HK-2 (cell line): ENCODE measurements at regions not wholly inside any gene's neighbourhood (a gene's known extent, or its start where the extent isn't known, plus 50 kb on each side); places are given as distances from the start of the nearest gene placed in this dataset.

ENCODE experiments used
- DNase-seq: peaks from one replicate; pipeline ENCODE4 v3.0.0-alpha.2; 2018; ENCODE audit not compliant: unreplicated experiment

- DNase-seq, result no peak
These were observed 147.5 kb upstream of the RBFOX1 start for GRCh38 chr16:7185165-7185564.

GRCh38 chr16:7183768-7184167 lies 148.9 kb upstream of the RBFOX1 start:
- no peak for DNase-seq

GRCh38 chr16:7182510-7183109 lies 150.0 kb upstream of the RBFOX1 start:
- DNase-seq, result no peak

- no peak for DNase-seq
These were observed 154.8 kb upstream of the RBFOX1 start for GRCh38 chr16:7177875-7178274.

GRCh38 chr16:7171151-7171550 lies 161.5 kb upstream of the RBFOX1 start:
- no peak for DNase-seq

- DNase-seq, result no peak
These were observed 165.0 kb upstream of the RBFOX1 start for GRCh38 chr16:7167626-7168025.

- DNase-seq, result no peak
These were observed 170.8 kb upstream of the RBFOX1 start for GRCh38 chr16:7161891-7162290.

GRCh38 chr16:7160093-7160492 lies 172.6 kb upstream of the RBFOX1 start:
- DNase-seq, result no peak

- DNase-seq, result no peak
These were observed 174.2 kb upstream of the RBFOX1 start for GRCh38 chr16:7158481-7158880.

GRCh38 chr16:7150230-7150629 lies 182.4 kb upstream of the RBFOX1 start:
- DNase-seq, result no peak

GRCh38 chr16:7148606-7149005 lies 184.0 kb upstream of the RBFOX1 start:
- no peak for DNase-seq

- DNase-seq, result no peak
These were observed 191.7 kb upstream of the RBFOX1 start for GRCh38 chr16:7140899-7141298.

GRCh38 chr16:7137560-7138330 lies 194.9 kb upstream of the RBFOX1 start:
- DNase-seq, result no peak

GRCh38 chr16:7132465-7132864 lies 200.2 kb upstream of the RBFOX1 start:
- DNase-seq, result no peak

- DNase-seq, result no peak
These were observed 207.9 kb upstream of the RBFOX1 start for GRCh38 chr16:7124701-7125100.

GRCh38 chr16:7124242-7124641 lies 208.4 kb upstream of the RBFOX1 start:
- no peak for DNase-seq

- no peak for DNase-seq
These were observed 215.9 kb upstream of the RBFOX1 start for GRCh38 chr16:7116734-7117133.

GRCh38 chr16:7115898-7116297 lies 216.7 kb upstream of the RBFOX1 start:
- DNase-seq, result no peak

- DNase-seq, result no peak
These were observed 218.7 kb upstream of the RBFOX1 start for GRCh38 chr16:7113949-7114348.

GRCh38 chr16:7113395-7113794 lies 219.2 kb upstream of the RBFOX1 start:
- no peak for DNase-seq

GRCh38 chr16:7111265-7111664 lies 221.4 kb upstream of the RBFOX1 start:
- DNase-seq, result no peak

- DNase-seq, result no peak
These were observed 225.2 kb upstream of the RBFOX1 start for GRCh38 chr16:7107436-7107835.

GRCh38 chr16:7103056-7103455 lies 229.6 kb upstream of the RBFOX1 start:
- no peak for DNase-seq

GRCh38 chr16:7101054-7101453 lies 231.6 kb upstream of the RBFOX1 start:
- no peak for DNase-seq
